ENCODE measurements at regions not wholly inside any gene's neighbourhood (a gene's known extent, or its start where the extent isn't known, plus 50 kb on each side); places are given as distances from the start of the nearest gene placed in this dataset.

- TF ChIP-seq, protein P1, sequence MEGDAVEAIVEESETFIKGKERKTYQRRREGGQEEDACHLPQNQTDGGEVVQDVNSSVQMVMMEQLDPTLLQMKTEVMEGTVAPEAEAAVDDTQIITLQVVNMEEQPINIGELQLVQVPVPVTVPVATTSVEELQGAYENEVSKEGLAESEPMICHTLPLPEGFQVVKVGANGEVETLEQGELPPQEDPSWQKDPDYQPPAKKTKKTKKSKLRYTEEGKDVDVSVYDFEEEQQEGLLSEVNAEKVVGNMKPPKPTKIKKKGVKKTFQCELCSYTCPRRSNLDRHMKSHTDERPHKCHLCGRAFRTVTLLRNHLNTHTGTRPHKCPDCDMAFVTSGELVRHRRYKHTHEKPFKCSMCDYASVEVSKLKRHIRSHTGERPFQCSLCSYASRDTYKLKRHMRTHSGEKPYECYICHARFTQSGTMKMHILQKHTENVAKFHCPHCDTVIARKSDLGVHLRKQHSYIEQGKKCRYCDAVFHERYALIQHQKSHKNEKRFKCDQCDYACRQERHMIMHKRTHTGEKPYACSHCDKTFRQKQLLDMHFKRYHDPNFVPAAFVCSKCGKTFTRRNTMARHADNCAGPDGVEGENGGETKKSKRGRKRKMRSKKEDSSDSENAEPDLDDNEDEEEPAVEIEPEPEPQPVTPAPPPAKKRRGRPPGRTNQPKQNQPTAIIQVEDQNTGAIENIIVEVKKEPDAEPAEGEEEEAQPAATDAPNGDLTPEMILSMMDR (IDR thresholded peaks at IDR 0.05; ENCODE audit: insufficient read depth, low read depth, low read length, missing control alignments) = no peak
- no peak for DNase-seq (ENCODE audit: low read depth)
- H3K4me3 ChIP-seq (ENCODE audit: low read length) = no peak overlapping the region
Observed at GRCh38 chr2:106977717-106978116, 91.8 kb upstream of the ST6GAL2 start.

DNA sequence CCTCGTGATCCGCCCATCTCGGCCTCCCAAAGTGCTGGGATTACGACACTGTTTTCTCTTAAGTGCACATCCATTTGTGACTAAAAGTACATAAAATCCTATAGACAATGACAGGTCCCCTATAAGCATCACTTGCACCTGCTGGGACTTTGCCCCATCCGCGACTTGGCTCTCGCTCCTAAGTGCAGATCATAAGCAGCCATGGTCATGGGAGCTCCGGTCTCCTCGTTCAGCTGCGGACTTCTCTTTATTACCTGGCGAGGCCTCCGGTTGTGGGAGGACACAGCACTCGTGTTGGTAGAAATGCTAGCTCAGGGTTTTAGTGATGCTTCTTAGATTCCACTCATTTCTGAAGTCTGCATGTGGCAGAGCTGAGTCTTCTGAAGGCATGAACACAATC, 92.7 kb upstream of the ST6GAL2 start:
- H3K4me3 ChIP-seq (ENCODE audit: low read length) = no peak overlapping the region
- no peak for DNase-seq (ENCODE audit: low read depth)
- TF ChIP-seq, protein P1 (IDR thresholded peaks at IDR 0.05; ENCODE audit: insufficient read depth, low read depth, low read length, missing control alignments) = no peak

GRCh38 chr2:106981491-106981890, 95.5 kb upstream of the ST6GAL2 start:
- TF ChIP-seq, protein P1 (IDR thresholded peaks at IDR 0.05; ENCODE audit: insufficient read depth, low read depth, low read length, missing control alignments) = no peak
- no peak overlapping the region for H3K4me3 ChIP-seq (ENCODE audit: low read length)
- no peak for DNase-seq (ENCODE audit: low read depth)

GRCh38 chr2:106982350-106982749, 96.4 kb upstream of the ST6GAL2 start:
- TF ChIP-seq, protein P1 (IDR thresholded peaks at IDR 0.05; ENCODE audit: insufficient read depth, low read depth, low read length, missing control alignments) = no peak
- DNase-seq (ENCODE audit: low read depth) = no peak
- H3K4me3 ChIP-seq (ENCODE audit: low read length) = no peak overlapping the region

- DNase-seq (ENCODE audit: low read depth) = no peak
Observed at GRCh38 chr2:106983305-106983704, 97.3 kb upstream of the ST6GAL2 start.

DNA sequence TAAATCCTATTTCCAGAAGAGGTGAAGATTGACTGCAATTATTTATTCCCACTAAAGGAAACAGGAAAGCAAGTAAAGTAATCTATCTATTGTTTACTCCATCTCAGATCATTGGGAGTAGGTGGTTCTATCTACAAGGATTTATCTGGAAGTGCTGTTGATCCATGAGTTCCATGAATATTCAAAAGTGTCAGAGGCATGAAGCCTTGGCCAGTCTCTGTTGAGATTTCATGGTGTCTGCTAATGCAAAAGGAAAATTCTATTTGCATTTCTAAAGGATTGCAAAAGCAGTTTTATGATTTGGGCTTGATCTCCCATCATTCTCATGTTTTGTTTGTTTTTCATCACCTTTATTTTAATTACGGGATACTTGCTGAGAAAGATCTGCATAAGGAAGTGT, 102.4 kb upstream of the ST6GAL2 start:
- no peak for DNase-seq (ENCODE audit: low read depth)
- H3K4me3 ChIP-seq (ENCODE audit: low read length) = no peak overlapping the region
- TF ChIP-seq, protein P1 (IDR thresholded peaks at IDR 0.05; ENCODE audit: insufficient read depth, low read depth, low read length, missing control alignments) = no peak

More at GRCh38 chr2:106983305-106983704, 97.3 kb upstream of the ST6GAL2 start:
- TF ChIP-seq, protein P1 (IDR thresholded peaks at IDR 0.05; ENCODE audit: insufficient read depth, low read depth, low read length, missing control alignments) = no peak
- H3K4me3 ChIP-seq (ENCODE audit: low read length) = no peak overlapping the region

- DNase-seq (ENCODE audit: low read depth) = no peak
- TF ChIP-seq, protein P1 (IDR thresholded peaks at IDR 0.05; ENCODE audit: insufficient read depth, low read depth, low read length, missing control alignments) = no peak
- no peak overlapping the region for H3K4me3 ChIP-seq (ENCODE audit: low read length)
Observed at GRCh38 chr2:106990297-106990696, 104.3 kb upstream of the ST6GAL2 start.

Measured in epithelial cell of esophagus (primary cell).